ENCODE measurements at regions not wholly inside any gene's neighbourhood (a gene's known extent, or its start where the extent isn't known, plus 50 kb on each side); places are given as distances from the start of the nearest gene placed in this dataset.

DNA sequence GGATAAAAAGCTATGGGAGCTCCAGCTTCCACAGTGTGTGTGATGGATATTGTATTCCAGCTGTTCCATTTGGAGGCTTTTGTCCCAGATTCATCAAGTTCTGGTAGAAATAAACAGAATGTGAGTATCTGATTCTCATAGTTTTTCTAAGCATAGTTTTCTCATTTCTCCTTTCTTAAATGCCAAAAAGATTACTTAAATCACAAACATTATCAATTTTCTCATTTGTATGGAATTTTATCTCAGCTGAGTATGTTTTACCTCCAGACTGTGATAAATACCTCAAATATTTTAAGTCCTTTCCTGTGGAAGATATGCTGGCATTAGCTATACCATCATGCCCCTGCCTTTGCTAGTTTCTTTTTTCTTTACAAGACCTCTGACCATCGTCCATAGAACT, 767.3 kb downstream of the TFAP2A start:
- TF ChIP-seq, protein P1, sequence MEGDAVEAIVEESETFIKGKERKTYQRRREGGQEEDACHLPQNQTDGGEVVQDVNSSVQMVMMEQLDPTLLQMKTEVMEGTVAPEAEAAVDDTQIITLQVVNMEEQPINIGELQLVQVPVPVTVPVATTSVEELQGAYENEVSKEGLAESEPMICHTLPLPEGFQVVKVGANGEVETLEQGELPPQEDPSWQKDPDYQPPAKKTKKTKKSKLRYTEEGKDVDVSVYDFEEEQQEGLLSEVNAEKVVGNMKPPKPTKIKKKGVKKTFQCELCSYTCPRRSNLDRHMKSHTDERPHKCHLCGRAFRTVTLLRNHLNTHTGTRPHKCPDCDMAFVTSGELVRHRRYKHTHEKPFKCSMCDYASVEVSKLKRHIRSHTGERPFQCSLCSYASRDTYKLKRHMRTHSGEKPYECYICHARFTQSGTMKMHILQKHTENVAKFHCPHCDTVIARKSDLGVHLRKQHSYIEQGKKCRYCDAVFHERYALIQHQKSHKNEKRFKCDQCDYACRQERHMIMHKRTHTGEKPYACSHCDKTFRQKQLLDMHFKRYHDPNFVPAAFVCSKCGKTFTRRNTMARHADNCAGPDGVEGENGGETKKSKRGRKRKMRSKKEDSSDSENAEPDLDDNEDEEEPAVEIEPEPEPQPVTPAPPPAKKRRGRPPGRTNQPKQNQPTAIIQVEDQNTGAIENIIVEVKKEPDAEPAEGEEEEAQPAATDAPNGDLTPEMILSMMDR (conservative IDR thresholded peaks at IDR 0.05; ENCODE audit: low read depth, low read length): no peak
- TF ChIP-seq EZH2 (IDR thresholded peaks at IDR 0.05; ENCODE audit: borderline replicate concordance, low read depth, low read length, poor library complexity, severe bottlenecking): no peak

All from A673 (cell line).